ENCODE measurements at regions not wholly inside any gene's neighbourhood (a gene's known extent, or its start where the extent isn't known, plus 50 kb on each side); places are given as distances from the start of the nearest gene placed in this dataset.

- Histone ChIP-seq H3K27me3 (no peaks in the 10 kb centered on the region), H3K4me3 (no peak overlapping the region), H3K27ac (no peak overlapping the region), H3K36me3 (replicated peaks in 1 of 2) (no peaks in the 10 kb centered on the region), H3K4me1 (replicated peaks in 1 of 2) (peaks cover 0 to 11% of the 10 kb centered on the region in 2 donors), H3K9me3 (replicated peaks in 1 of 3) (no peaks in the 10 kb centered on the region)
- no peak for DNase-seq
- 65 to 87% (median 84%) methylated on average over 7 to 8 of the region's 8 CpGs for WGBS, 4 donors
- intact Hi-C loops (cut with DNase I): no loop called here
- TF ChIP-seq CTCF (IDR thresholded peaks at IDR 0.05): no peak
- TF ChIP-seq POLR2A (IDR thresholded peaks at IDR 0.05): no peak
Measured at GRCh38 chr11:130650456-130651030, 202.1 kb downstream of the ADAMTS15 start.

- Histone ChIP-seq H3K4me3 (no peak overlapping the region), H3K27me3 (no peaks in the 10 kb centered on the region), H3K36me3 (replicated peaks in 1 of 2) (no peaks in the 10 kb centered on the region), H3K27ac (no peak overlapping the region), H3K9me3 (replicated peaks in 1 of 3) (no peaks in the 10 kb centered on the region), H3K4me1 (replicated peaks in 1 of 2) (peaks cover 0 to 11% of the 10 kb centered on the region in 2 donors)
- DNase-seq: no peak
- intact Hi-C loops (cut with DNase I): no loop called here
- TF ChIP-seq POLR2A (IDR thresholded peaks at IDR 0.05): no peak
- no peak for TF ChIP-seq CTCF (IDR thresholded peaks at IDR 0.05)
- 82 to 91% (median 86%) methylated on average over 8 to 9 of the region's 9 CpGs for WGBS, 4 donors
Measured at GRCh38 chr11:130651066-130651855, 202.8 kb downstream of the ADAMTS15 start.

- no peak overlapping the region for H3K4me3 ChIP-seq
- peaks cover 0 to 11% of the 10 kb centered on the region in 2 donors for H3K4me1 ChIP-seq (replicated peaks in 1 of 2)
- 74 to 94% (median 89%) methylated on average over 3 of the region's 3 CpGs for WGBS, 4 donors
- no peaks in the 10 kb centered on the region for H3K36me3 ChIP-seq (replicated peaks in 1 of 2)
- peak; percentile 23 to 80 (median 64) for DNase-seq
- no peaks in the 10 kb centered on the region for H3K9me3 ChIP-seq (replicated peaks in 1 of 3)
- TF ChIP-seq CTCF (IDR thresholded peaks at IDR 0.05) (no peak), POLR2A (IDR thresholded peaks at IDR 0.05) (no peak)
- H3K27me3 ChIP-seq: no peaks in the 10 kb centered on the region
- intact Hi-C loops (cut with DNase I): no loop called here
- H3K27ac ChIP-seq: peak overlapping the region in 2 of 5 donors; percentile 40 to 74
Measured at GRCh38 chr11:130652671-130653335, 204.4 kb downstream of the ADAMTS15 start.

GRCh38 chr11:130653838-130654636, 205.6 kb downstream of the ADAMTS15 start:
- Histone ChIP-seq H3K4me3 (no peak overlapping the region), H3K36me3 (replicated peaks in 1 of 2) (no peaks in the 10 kb centered on the region), H3K9me3 (replicated peaks in 1 of 3) (no peaks in the 10 kb centered on the region), H3K27ac (peak overlapping the region in 3 of 5 donors; percentile 4 to 74 (median 40)), H3K4me1 (replicated peaks in 1 of 2) (peaks cover 0 to 11% of the 10 kb centered on the region in 2 donors), H3K27me3 (no peaks in the 10 kb centered on the region)
- intact Hi-C loops (cut with DNase I): no loop called here
- peak; percentile 28 to 89 (median 79) for DNase-seq
- WGBS, 4 donors: 29 to 39% (median 31%) methylated on average over 5 of the region's 5 CpGs
- TF ChIP-seq CTCF (IDR thresholded peaks at IDR 0.05) (no peak), POLR2A (IDR thresholded peaks at IDR 0.05) (no peak)
